ENCODE measurements at regions not wholly inside any gene's neighbourhood (a gene's known extent, or its start where the extent isn't known, plus 50 kb on each side); places are given as distances from the start of the nearest gene placed in this dataset.

- TF ChIP-seq ZNF462 (CRISPR knock-in tag; IDR thresholded peaks at IDR 0.05) (no peak), ZNF114 (CRISPR knock-in tag; IDR thresholded peaks at IDR 0.05) (no peak), EZH2phosphoT487 (IDR thresholded peaks at IDR 0.05; ENCODE audit: unreplicated experiment) (no peak), CTCF (conservative IDR thresholded peaks at IDR 0.05; ENCODE audit: low read depth in 2 of 2) (no peak), EZH2 (IDR thresholded peaks at IDR 0.05; ENCODE audit: low read depth, unreplicated experiment) (no peak), POLR2AphosphoS5 (IDR thresholded peaks at IDR 0.05; ENCODE audit: low read depth) (no peak), JUNB (IDR thresholded peaks at IDR 0.05; ENCODE audit: unreplicated experiment) (no peak), ZNF331 (CRISPR knock-in tag; IDR thresholded peaks at IDR 0.05; ENCODE audit: low read depth) (no peak), REST (IDR thresholded peaks at IDR 0.05; ENCODE audit: unreplicated experiment) (no peak), CREB1 (CRISPR knock-in tag; IDR thresholded peaks at IDR 0.05; ENCODE audit: low read depth) (no peak), STAT1 (IDR thresholded peaks at IDR 0.05; ENCODE audit: unreplicated experiment) (no peak), ETS1 (IDR thresholded peaks at IDR 0.05) (no peak), NANOG (IDR thresholded peaks at IDR 0.05; ENCODE audit: borderline replicate concordance) (no peak)
Measured at GRCh38 chr6:15026832-15027231, 219.0 kb upstream of the JARID2 start.
